ENCODE measurements at regions not wholly inside any gene's neighbourhood (a gene's known extent, or its start where the extent isn't known, plus 50 kb on each side); places are given as distances from the start of the nearest gene placed in this dataset.

- H3K4me3 ChIP-seq (ENCODE audit: low read depth in 2 of 2, low read length in 2 of 2): no peak overlapping the region
- CTCF ChIA-PET: no interaction called here
Observed at GRCh38 chr13:97567510-97568243, 133.7 kb downstream of the RAP2A start.

GRCh38 chr13:97568850-97569249, 134.9 kb downstream of the RAP2A start:
- in situ Hi-C loops (cut with HindIII; ENCODE audit: low pct_unique_long_range_greater_than_20kb, low sequenced_read_pairs): no loop called here
- BruUV-seq (replicated peaks): no TSS peak
- Histone ChIP-seq H3K27me3 (ENCODE audit: control insufficient read depth, insufficient read depth, low read length) (no peaks in the 10 kb centered on the region; the same call in 1 of the 2 replicates), H3K27ac (ENCODE audit: low read length) (no peak overlapping the region), H3K4me1 (ENCODE audit: control insufficient read depth, insufficient read depth, low read length) (no peaks in the 10 kb centered on the region), H3K36me3 (ENCODE audit: control insufficient read depth, insufficient read depth, low read length) (no peaks in the 10 kb centered on the region), H3K9me3 (ENCODE audit: control insufficient read depth, insufficient read depth, low read depth, low read length) (no peaks in the 10 kb centered on the region), H3K4me3 (ENCODE audit: low read depth in 2 of 2, low read length in 2 of 2) (no peak overlapping the region)
- TF ChIP-seq REST (IDR thresholded peaks at IDR 0.05; ENCODE audit: insufficient read depth in 1 of 2, low read depth in 2 of 2, low read length in 1 of 2) (no peak), SIN3A (IDR thresholded peaks at IDR 0.05; ENCODE audit: borderline replicate concordance, insufficient read depth, low read depth, low read length) (no peak), TCF7L2 (IDR thresholded peaks at IDR 0.05; ENCODE audit: low read depth, low read length) (no peak), POLR2AphosphoS5 (IDR thresholded peaks at IDR 0.05; ENCODE audit: low read depth, low read length) (no peak), CTCF (IDR thresholded peaks at IDR 0.05) (no peak)
- intact Hi-C loops (cut with micrococcal nuclease; ENCODE audit: unreplicated experiment): no loop called here
- CTCF ChIA-PET: no interaction called here
- ATAC-seq (no peak), DNase-seq (ENCODE audit: low read depth, low spot score) (no peak)
- POLR2A ChIA-PET: interaction anchor here (0.5 kb wide), 1 partner anchor 443 kb away, joined by 4 read pairs; no protein-coding TSS in a partner anchor

More at GRCh38 chr13:97567510-97568243, 133.7 kb downstream of the RAP2A start:
- Histone ChIP-seq H3K27me3 (ENCODE audit: control insufficient read depth, insufficient read depth, low read length) (no peaks in the 10 kb centered on the region; the same call in 1 of the 2 replicates), H3K4me1 (ENCODE audit: control insufficient read depth, insufficient read depth, low read length) (no peaks in the 10 kb centered on the region), H3K36me3 (ENCODE audit: control insufficient read depth, insufficient read depth, low read length) (no peaks in the 10 kb centered on the region), H3K9me3 (ENCODE audit: control insufficient read depth, insufficient read depth, low read depth, low read length) (no peaks in the 10 kb centered on the region), H3K27ac (ENCODE audit: low read length) (no peak overlapping the region)
- TF ChIP-seq SIN3A (IDR thresholded peaks at IDR 0.05; ENCODE audit: borderline replicate concordance, insufficient read depth, low read depth, low read length): no peak
- TF ChIP-seq TCF7L2 (IDR thresholded peaks at IDR 0.05; ENCODE audit: low read depth, low read length): no peak
- no peak for TF ChIP-seq POLR2AphosphoS5 (IDR thresholded peaks at IDR 0.05; ENCODE audit: low read depth, low read length)
- no peak for TF ChIP-seq CTCF (IDR thresholded peaks at IDR 0.05)
- no peak for TF ChIP-seq REST (IDR thresholded peaks at IDR 0.05; ENCODE audit: insufficient read depth in 1 of 2, low read depth in 2 of 2, low read length in 1 of 2)
- in situ Hi-C loops (cut with HindIII; ENCODE audit: low pct_unique_long_range_greater_than_20kb, low sequenced_read_pairs): no loop called here
- no TSS peak for BruUV-seq (replicated peaks)
- POLR2A ChIA-PET: no interaction called here
- DNase-seq (ENCODE audit: low read depth, low spot score) (no peak), ATAC-seq (no peak)
- intact Hi-C loops (cut with micrococcal nuclease; ENCODE audit: unreplicated experiment): no loop called here
